ENCODE measurements at regions not wholly inside any gene's neighbourhood (a gene's known extent, or its start where the extent isn't known, plus 50 kb on each side); places are given as distances from the start of the nearest gene placed in this dataset.

GRCh38 chr10:131848296-131848695, 52.5 kb upstream of the PPP2R2D start:
- Histone ChIP-seq H3K27me3 (ENCODE audit: control insufficient read depth, insufficient read depth, low read length) (no peaks in the 10 kb centered on the region), H3K36me3 (replicated peaks; ENCODE audit: control insufficient read depth, insufficient read depth, low read length) (no peaks in the 10 kb centered on the region), H3K4me3 (ENCODE audit: insufficient read depth, low read depth, low read length) (no peak overlapping the region)
- DNase-seq = no peak

GRCh38 chr10:131848741-131849590, 51.8 kb upstream of the PPP2R2D start:
- DNase-seq = no peak
- no peaks in the 10 kb centered on the region for H3K27me3 ChIP-seq (ENCODE audit: control insufficient read depth, insufficient read depth, low read length)
- H3K4me3 ChIP-seq (ENCODE audit: insufficient read depth, low read depth, low read length) = no peak overlapping the region
- H3K36me3 ChIP-seq (replicated peaks; ENCODE audit: control insufficient read depth, insufficient read depth, low read length) = no peaks in the 10 kb centered on the region

- H3K27me3 ChIP-seq (ENCODE audit: control insufficient read depth, insufficient read depth, low read length) = no peaks in the 10 kb centered on the region
- no peaks in the 10 kb centered on the region for H3K36me3 ChIP-seq (replicated peaks; ENCODE audit: control insufficient read depth, insufficient read depth, low read length)
- H3K4me3 ChIP-seq (ENCODE audit: insufficient read depth, low read depth, low read length) = no peak overlapping the region
- no peak for DNase-seq
These were observed 51.0 kb upstream of the PPP2R2D start for GRCh38 chr10:131849591-131850382.

DNA sequence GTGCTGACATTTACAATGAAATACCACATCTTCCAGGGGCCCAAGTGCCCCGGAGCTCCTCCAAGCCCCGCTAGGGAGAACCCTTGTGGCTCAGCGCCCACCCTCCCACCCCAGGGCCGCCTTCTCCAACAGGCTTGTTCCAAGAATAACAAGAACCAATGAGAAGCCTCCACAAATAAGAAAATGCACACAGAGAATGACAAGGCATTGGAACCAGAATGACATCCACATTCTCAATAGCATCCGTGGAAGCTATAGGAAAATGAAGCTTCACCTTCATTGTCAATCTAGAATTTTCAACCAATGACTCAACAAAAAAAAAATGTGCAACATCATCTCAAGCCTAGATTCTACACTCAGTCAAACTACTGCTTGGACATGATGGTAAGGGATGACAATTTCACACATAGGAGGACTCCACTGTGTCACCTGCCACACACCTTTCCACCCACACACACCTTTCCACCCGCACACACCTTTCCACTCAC, 50.4 kb upstream of the PPP2R2D start:
- Histone ChIP-seq H3K27me3 (ENCODE audit: control insufficient read depth, insufficient read depth, low read length) (no peaks in the 10 kb centered on the region), H3K36me3 (replicated peaks; ENCODE audit: control insufficient read depth, insufficient read depth, low read length) (no peaks in the 10 kb centered on the region), H3K4me3 (ENCODE audit: insufficient read depth, low read depth, low read length) (no peak overlapping the region)
- DNase-seq = no peak
